NCI-H187 (cell line): ENCODE measurements at regions not wholly inside any gene's neighbourhood (a gene's known extent, or its start where the extent isn't known, plus 50 kb on each side); places are given as distances from the start of the nearest gene placed in this dataset.
A peak's percentile ranks its signal among the peaks of the same experiment; 100 is the strongest.

Experiments
- DNase-seq, 2 experiments: peaks; one replicate each; lab custom pipeline; 2025; lab: John Stamatoyannopoulos, UW

- no peak for DNase-seq
Measured at GRCh38 chr5:133769842-133770241, 157.5 kb upstream of the FSTL4 start.

DNA sequence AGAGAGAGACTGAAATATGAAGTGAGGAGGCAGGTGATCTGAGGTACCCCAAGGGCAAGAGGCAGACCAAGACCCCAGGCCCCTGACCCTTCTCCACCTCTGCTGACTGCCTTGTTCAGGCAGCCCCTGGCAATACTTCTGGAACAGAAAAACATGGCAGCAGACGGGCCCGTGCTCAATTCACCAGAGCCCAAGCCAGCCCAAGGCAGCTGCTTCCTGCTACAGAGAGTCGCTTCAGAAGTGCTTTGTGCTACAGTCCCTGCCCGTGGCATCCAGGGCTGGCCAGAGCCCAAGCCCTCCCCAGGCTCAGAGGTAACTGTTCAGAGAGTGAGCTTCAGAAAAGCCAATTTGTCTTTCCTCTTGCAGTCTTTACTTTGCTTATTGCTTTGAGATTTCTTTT is 151.4 kb upstream of the FSTL4 start:
- no peak for DNase-seq

- DNase-seq, result no peak
Measured at GRCh38 chr5:133761632-133762031, 149.3 kb upstream of the FSTL4 start.

DNA sequence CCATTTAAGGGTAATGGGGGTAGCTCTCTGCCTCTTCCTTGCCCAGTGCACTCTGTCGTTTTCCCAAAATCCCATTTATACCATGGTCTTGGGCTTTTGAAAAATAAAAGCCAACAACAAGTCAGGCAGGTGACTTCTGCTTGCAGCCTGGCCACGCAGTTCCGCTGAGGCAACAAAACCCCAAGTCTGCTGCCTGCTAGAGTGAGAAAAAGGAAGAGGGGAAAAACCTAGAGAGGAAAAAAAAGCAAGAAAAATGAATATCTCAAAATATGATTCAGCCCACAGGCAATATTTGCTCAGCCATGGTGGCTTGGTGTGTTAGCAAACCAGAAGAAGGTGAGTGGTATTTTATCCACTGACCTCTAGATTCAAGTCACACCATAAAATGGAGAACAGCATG is 148.2 kb upstream of the FSTL4 start:
- DNase-seq, result no peak

DNA sequence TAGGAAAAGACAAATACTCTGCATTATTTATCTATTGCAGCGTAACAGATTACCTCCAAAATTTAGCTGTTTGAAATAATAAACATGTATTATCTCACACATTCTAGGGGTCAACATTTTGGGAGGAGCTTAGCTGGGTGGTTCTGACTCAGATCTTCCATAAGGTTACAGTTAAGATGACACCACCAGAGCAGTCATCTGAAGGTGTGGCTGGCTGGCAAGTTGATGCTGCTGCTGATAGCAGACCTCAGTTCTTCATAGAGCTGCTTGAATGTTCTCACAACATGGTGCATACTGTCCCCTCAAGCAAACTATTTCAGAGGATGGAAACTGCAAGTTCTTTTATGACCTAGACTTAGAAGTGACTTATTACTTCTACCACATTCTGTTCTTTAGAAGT is 146.3 kb upstream of the FSTL4 start:
- DNase-seq, result no peak

DNA sequence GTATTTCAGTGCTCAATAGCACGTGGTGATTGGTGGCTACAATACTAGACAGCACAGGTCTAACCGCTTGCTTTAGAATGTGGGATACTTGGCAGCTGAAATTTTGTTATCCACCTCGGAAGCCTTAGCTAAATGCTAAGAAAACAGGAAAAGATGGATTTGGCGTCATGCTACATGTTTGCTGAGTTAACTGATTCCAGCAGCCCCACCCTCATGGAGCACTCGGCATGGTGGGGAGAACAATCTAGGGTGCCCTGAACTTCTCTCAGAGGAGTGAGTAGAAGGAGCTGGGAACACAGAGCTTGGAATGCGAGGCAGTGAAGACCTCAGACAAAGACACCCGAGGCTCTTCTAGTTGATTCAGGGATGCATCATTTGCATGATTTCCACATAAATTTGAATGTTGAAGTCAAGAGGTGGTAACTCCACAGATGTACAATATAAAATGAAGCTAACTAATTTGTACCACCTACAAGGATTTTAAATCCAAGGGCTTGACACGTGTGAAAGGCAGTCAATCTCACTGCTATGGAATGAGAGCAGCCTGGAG is 145.1 kb upstream of the FSTL4 start:
- DNase-seq, result no peak

DNA sequence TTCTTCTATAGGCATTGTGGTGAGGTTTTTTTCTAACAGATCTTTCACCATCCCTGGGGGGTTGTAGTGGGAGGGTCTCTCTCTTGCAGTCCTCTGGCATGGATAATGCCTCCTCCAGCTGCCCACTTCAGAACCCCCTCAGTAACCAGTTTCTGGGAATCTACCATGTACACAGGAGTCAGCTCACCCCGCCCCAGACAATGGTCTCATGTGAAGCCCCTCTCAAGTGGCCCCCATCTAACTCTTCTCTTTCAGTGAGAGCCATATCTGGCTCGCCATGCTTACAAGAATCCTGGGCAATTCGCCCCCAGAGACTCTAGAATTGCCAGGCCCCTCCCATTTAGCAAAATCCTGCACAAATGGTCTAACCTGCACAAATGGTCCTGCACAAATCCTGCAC is 144.4 kb upstream of the FSTL4 start:
- DNase-seq, result no peak

DNA sequence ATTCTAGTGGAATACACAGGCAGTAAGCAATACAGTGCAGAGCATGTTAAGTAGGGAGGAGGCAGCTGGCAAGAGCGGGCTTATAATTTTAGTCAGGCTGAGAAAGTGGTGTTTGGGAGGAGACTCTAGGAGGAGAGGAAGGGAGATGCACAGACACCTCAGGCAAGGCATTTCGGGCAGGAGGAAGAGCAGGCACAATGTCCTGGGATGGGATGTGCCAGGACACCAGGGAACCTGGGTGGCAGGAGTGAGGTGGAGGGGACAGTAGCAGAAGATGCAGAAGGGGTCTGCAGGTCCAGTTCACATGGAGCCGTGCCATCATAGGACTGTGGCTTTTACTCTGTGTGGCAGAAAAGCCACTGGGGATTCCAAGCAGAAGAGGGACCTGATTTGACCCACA is 143.7 kb upstream of the FSTL4 start:
- no peak for DNase-seq

DNA sequence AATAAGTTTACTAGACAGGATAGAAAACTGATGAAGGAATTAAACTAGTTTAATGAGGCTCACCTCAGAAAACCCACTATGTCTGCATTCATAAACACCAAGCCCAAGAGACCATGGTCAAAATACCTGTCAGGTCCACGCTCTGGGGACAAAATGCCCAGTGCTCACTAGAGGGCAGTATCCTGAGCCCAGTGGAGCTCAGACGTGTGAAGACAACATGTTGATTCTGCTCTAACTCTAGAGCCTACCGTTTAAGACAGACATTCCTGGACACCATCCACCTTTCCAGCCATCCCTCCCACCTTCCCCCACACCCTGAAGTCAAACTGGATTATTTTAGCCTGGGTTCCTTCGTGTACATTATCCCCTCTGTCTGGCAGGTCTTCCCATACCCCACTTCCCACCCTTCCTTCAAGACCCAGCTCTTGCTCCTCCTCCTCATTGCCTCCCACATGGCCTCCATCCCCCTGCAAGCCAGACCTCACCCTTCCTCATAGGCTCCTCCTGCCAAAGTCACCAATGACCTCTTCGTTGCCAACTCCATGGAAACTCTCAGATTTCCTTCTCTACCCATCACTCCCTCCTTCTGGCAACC is 142.3 kb upstream of the FSTL4 start:
- DNase-seq, result peak in 1 of 2 experiments; percentile 16

GRCh38 chr5:133753856-133754255 is 141.5 kb upstream of the FSTL4 start:
- DNase-seq, result no peak

DNA sequence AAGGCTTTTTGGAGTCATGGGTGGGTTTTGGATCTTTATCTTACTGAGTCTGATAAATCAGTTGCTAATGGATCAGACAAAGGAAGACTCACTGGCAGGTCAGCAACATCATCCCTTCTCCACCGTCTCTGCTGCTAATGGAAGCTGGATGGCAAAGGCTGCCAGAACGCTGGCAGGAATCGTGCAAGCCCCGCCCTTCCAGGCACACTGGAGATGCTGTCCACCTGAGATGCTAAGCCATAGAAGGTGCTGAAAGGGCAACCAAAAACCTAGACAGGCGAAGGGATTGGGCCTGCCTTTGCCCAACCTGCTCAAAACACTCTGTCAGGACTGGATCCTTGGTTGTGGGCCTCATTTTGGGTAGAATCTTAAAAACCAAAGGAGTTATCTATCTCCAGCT is 139.5 kb upstream of the FSTL4 start:
- no peak for DNase-seq

GRCh38 chr5:133751421-133751820 is 139.1 kb upstream of the FSTL4 start:
- no peak for DNase-seq

GRCh38 chr5:133750856-133751255 is 138.5 kb upstream of the FSTL4 start:
- DNase-seq, result no peak

GRCh38 chr5:133750356-133750755 is 138.0 kb upstream of the FSTL4 start:
- no peak for DNase-seq

DNA sequence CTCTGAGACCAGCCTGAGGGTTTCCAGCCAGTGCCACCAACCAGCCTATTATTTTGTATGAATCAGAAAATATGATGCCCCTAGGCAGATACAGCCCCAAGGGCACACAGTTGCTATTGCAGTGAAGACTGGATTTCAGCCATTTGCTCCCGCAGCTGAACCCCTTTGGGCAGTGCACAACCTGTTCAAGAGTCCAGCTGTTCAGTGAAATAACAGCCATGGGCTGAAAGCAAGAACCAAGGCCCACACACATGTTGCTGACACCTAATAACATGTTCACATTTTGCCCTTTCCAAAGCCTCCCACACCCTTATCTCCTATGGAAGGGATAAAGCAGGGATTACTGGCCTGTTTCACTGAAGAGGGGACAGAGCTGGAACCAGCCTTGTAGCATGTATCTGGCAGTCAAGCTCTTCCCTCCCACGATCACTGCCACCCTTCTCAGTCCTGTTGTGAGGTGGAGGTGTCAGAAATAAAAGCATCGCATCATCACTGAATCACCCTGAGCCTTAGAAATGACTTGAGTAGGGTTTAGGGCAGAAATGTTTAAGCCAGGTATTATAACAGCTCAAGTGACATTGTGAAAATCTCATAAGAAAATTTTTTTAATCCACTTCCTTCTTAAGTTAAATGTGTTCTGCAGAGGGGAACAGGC is 137.1 kb upstream of the FSTL4 start:
- DNase-seq, result no peak

DNA sequence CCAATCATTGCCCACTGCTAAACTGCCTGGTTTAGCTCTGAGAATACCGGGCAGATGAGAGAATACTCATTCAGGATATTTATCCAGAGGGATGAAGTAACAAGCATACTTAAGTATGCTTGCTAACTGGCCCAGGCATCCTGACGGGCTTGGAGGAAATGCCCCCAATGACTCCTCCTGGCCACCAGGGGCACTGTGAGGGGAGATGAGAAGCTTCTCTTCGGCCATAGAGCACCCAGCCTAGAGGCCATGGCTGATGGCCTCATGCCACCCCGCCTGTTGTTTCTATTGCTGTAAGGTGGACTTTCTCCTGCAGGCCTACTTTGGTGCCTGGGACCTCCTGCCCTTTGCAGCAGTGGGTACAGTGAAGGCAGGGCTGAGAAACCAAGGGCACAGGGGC is 134.5 kb upstream of the FSTL4 start:
- DNase-seq, result no peak

GRCh38 chr5:133744960-133745308 is 132.6 kb upstream of the FSTL4 start:
- no peak for DNase-seq

GRCh38 chr5:133744051-133744959 is 132.0 kb upstream of the FSTL4 start:
- DNase-seq, result no peak

DNA sequence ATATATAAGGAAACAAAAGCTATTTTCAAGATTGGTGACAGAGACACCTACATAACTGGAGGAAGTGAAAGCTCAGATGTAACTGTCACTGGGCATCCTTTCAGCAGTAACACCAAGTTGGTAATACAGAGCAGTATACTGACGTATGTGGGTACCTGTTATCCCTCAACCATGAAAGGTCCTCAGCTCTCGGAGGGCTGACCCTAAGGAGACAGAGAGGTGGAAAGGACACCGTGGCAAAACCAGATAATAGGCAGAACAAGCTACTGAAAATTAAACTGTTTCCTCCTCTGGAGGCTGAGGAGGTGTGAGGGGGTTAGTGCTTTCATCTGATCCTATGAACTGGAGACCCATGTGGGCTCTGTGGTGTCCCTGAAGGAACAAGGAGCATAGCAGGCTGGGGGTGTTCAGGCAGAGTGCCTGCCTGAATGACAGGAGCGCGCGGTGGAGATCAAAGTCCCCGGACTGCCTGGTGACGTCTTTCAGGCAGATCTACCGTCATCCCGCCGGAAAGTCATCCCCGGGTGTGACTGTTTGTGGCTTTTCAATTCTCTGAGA is 130.2 kb upstream of the FSTL4 start:
- no peak for DNase-seq

- DNase-seq, result no peak
Measured at GRCh38 chr5:133741818-133742355, 129.5 kb upstream of the FSTL4 start.

DNA sequence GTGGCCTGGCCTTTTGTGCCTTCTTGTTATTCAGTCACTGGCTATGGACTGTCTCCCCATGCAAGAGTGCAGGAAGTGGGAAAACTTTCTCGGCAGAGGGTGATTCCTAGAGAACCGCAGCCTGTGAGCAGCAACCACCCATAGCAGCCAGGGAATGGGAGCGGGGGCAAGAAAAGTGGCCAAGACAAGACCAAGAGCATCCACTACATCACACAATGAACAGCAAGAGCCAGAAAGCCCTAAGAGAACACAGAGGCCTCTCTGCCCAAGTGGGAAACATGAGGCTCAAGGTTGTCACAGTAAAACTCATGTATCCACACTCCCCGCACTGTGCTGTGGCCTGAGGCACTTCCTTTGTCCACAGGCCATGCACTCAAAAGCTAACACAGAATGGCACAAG is 129.1 kb upstream of the FSTL4 start:
- no peak for DNase-seq

- DNase-seq, result no peak
Measured at GRCh38 chr5:133739181-133739780, 126.9 kb upstream of the FSTL4 start.
